Left colon (tissue), 2 donors: ENCODE measurements at regions not wholly inside any gene's neighbourhood (a gene's known extent, or its start where the extent isn't known, plus 50 kb on each side); places are given as distances from the start of the nearest gene placed in this dataset.
"Not testable (repeated sequence)": the region's sequence is repeated elsewhere in the genome, so short reads cannot be mapped to it uniquely, and the experiment has no call there.

ENCODE experiments used
- ATAC-seq: fragments of 200-7000 bp; cut with Tn5 transposase; one replicate; pipeline ENCODE4 v1.9.1; 2020; ENCODE audit warnings: mild to moderate bottlenecking, moderate library complexity
- DNase-seq, 2 donors: peaks; one replicate each; pipeline ENCODE4 v3.0.0-alpha.2; 2020
- intact Hi-C, 2 donors: fragments of 100-400 bp; cut with DNase I in 1 of 2; cut with micrococcal nuclease in 1 of 2; formaldehyde crosslinking; loops; one replicate each; pipeline versions ENCODE4 v1.11.2 to v1.14.0; 2022; cut with DNase I, micrococcal nuclease
- donor health status: DM: no; HTN: no; CAD: no.
- donor health status: DM: yes; HTN: yes; CAD: no.

DNA sequence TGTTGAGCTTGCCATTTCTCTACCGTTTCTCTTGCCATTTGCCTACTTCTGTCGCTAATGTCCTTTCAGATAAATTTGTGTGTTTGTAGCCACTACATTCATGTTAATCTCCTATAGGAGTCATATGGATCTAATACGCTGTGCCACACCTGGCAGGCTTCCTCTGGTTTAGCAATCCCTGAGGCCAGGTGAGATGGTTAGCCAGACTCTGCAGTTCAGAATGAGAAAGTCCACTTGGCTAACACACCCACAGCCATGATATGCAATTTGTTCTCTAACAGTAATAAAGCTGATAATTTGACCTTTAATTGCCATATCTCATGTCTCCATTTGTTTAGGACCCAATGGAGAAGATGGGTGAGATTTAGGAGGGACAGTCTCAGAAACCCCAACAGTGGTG is 1261.6 kb upstream of the TMEM132C start:
- intact Hi-C loops: no loop called here
- ATAC-seq (no peak), DNase-seq (no peak)

DNA sequence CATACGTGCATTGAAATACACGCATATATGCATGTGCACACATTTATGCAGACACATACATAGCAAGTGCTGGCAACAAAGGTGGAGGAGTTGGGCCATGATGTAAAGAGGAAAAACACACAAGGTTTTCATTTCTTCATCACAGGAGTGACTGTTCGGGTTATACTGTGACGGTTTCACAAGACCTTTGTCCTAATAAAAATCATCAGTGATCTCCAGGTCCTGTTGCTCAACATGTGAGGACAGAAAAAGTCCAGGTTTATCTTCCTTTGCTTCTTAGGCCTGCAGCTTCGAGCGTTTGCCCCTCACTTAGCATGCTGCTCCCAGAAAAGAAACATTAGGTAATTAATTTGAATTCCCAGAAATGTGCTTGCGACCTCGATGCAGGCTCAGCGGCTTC is 1260.0 kb upstream of the TMEM132C start:
- ATAC-seq (no peak), DNase-seq (no peak)
- intact Hi-C loops: no loop called here

DNA sequence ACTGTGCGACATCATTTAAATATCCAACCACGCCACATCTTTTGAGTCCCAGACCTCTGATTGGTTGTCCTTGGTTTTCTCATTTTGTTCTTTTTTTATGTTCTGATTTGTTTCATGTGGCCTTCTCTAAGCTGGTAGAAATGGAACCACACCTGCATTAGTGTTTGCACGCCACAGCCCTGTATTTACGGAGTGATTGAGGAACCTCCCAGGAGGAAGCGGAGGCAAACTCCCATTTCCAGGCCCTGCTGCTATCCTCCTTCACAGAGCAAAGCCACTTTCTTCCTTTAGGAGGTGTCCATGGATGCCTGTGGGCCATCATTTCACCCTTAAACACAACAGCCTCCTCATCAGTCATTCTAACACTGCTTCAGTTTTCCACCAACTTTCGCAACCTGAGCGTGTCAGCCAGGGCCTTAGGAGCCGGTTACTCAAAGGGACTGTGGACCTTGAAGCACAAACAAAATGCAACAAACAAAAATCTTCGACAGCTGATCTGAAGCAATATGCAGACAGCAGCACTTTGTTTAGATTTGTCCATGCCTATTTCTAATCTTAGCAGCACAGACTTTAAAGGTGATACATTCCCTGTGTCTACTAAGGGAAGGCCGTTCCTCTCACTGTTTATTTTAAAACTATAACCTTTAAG is 1258.1 kb upstream of the TMEM132C start:
- DNase-seq (peak; percentile 31 to 37), ATAC-seq (peak; percentile 88)
- intact Hi-C loops: no loop called here

DNA sequence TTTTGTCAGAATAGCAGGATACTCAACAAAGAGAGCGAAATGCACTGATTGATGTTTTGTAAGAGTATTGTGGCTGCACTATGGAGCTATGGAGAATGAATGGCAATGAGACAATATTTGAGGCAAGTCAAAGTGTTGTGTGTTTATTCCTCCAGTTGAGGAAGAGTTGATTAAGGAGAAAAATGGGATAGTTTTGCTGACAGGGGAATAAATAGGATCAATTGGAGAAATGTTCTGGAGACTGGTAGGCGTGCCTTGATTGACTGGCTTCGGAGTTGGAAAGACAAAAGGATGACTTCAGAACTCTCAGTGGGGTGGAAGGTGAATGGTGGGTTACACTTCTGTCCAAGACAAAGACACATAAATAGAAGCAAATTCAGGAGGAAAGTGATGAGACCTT is 1254.9 kb upstream of the TMEM132C start:
- intact Hi-C loops: no loop called here
- ATAC-seq (no peak), DNase-seq (no peak)

DNA sequence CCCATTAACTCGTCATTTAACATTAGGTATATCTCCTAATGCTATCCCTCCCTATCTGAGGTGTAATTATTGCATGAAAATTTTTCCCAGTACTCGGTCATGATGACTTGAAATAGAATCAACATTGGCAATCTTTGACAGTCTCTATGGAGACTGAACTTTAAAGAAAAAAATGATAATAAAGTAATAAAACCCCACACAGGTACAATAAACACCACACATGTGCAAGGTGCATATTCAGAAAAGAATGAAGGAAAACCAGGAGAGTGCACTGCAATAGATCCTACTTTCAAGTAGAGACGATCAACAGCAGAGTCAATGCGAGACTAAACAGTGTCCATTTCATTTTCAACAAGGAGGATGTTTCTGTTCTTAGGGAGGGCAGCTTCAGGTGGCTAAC is 1253.8 kb upstream of the TMEM132C start:
- peak; percentile 80 for ATAC-seq
- DNase-seq: no peak

DNA sequence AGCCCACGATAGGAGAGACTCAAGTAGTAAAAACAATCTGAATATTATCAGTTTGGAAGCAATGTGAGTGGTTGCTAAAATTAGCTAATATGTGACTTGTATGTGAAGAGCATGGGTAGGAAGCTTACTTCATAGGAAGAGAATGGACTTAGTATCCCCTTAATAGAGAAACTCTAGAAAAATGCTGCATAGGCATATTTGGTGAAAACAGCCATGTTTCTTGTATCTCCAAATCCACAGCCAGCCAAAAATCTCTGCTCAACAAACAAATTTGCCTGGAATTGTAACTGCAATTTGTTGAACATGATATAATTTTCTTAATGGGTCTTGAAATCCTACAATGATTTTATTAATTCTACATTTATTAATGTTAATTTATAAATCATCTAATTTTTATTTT is 1252.9 kb upstream of the TMEM132C start:
- ATAC-seq (no peak), DNase-seq (no peak)
- intact Hi-C loops: no loop called here

More for the DNA sequence above, 1253.8 kb upstream of the TMEM132C start:
- intact Hi-C loops: no loop called here

DNA sequence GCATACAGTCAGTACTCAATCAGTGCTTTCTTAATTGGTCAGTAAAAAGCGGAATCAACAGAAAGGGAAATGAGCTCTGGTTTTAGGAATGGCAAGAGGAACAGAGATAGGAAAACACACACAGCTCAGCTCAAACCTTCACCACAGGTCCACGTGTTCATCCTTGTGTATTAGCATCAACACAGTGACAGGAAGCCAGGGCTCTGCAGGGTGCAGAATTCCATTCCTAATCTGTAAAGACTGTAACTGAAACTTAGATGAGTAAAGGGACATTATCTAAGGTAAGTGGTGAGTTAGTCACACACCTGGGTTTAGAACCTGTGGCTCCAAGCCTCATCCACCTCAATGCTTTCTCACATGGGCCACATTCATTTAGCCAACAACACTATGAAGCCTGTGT is 1242.2 kb upstream of the TMEM132C start:
- no peak for DNase-seq

DNA sequence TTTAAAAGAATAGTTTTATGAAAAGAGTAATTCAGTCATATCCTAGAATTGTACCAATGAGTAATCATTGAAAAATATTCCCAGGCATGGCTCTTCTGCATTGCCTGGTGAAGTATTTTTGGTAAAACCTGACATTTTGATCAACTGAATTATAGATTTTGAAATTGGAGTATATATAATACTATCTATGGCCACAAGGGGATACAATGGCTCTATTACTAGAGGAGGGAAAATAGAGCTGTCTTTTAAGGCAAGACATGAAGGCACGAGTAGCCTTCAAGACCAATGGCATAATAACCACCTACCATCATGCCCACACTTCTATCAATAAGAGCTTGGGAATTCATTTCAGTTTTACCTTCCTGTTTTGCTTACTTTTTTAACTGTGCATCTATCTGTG is 1241.4 kb upstream of the TMEM132C start:
- no peak for ATAC-seq
- DNase-seq: no peak
- intact Hi-C loops: no loop called here

More for the DNA sequence above, 1242.2 kb upstream of the TMEM132C start:
- intact Hi-C loops: no loop called here
- no peak for ATAC-seq

DNA sequence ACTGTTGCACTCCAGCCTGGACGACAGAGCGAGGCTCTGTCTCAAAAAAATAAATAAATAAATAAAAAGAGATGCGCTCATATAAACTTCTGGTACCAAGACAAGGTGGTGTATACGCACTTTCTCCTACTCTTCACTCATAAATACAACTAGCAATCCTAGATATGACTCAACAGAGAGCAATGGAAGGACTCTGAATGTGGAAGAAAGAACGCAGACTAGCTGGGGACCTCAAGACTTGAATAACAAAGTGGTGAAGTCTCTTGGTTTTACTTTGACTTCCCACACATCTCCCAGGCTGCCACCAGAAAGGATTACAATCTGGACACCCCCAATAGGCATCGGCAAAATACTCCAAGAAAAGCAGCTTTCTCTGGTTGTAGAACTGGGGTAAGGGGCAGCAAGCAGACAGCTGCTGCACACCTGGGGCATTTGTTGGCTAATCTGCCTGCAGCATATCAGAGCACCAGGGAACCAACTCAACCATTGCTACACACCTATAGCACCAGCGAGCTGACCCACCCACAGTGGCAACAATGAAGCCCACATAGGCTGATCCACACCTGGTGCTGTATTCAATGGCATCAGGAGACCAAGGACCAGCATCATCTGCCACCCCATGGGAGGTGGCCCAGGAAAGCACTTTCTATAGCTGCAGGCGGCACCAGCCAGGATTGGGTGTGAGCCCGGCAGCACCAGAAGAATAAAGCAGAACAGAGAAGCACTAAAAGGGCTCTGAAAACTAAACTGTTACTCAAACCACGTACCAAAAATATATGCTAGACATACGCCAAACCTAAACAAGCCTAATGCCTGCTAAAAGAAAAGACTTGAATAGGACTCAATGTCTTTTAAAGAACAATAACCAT is 1231.7 kb upstream of the TMEM132C start:
- no peak for DNase-seq
- intact Hi-C loops: no loop called here
- no peak for ATAC-seq

DNA sequence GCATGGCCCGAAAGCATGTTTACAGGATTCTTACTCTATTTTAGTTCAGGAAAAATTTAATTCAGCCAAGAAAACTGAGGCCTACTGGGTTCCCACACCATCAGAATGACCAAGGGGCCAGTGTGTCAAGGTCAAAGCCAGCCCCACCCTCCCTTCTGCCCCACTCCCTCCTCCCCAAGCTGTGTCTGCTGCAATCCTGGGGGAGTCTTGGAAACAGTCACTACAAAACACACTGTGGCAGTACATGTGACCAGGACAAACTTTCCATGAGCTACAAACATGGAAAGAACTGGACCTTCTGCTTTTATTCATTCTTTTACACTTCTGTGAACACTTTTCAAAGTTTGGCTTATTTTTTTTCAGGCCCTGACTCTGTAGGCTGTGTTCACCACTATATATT is 1228.8 kb upstream of the TMEM132C start:
- ATAC-seq: no peak
- intact Hi-C loops: no loop called here

DNA sequence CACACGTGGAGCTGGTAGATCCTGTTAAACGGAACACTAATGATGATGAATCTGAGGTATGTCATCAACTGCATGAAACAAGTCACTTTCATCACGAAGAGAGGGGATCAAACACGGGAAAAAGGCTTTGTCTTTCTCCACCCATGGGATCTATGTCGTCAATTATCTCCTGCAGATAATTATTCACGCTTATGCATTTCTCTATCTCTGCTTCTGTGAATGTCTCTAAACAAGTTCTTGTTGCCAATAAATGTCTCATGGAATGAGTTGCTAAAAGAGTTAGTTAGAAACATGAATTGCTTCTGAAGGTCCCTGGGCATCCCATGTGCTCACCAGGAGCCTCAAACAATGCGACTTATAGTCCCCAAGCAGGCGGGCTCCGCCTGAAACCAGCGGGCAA is 1228.2 kb upstream of the TMEM132C start:
- ATAC-seq: no peak
- intact Hi-C loops: no loop called here
- DNase-seq: no peak

More for the DNA sequence above, 1228.8 kb upstream of the TMEM132C start:
- no peak for DNase-seq

DNA sequence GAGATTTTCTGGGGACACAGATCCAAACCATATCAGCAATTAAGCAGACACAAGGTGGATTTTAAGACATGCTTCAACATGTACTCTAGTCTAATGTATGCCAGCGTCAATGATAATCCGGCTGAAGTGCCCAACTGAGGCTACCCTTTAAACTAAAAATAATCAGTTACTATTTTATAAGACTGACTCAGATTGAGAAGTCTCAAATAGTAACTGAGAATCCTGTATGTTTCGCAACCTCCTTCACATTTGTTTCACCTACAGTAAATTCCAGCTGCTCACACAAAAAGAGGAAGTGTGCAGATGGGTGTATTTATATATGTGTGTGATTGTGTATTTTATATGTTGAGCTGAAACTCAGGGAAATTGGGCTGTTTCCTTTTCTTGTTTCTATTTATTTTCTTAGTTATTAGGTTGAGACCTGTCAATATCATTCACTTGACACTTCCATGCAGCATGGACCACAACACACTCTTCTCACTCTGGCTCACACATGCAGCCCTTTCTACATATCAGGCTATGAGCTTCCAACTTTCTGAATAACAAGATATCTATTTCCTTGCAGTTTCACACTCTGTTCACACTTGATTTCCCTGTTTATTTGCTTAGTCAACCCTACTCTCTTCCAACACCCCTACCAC is 1224.9 kb upstream of the TMEM132C start:
- DNase-seq (no peak), ATAC-seq (no peak)
- intact Hi-C loops: no loop called here

DNA sequence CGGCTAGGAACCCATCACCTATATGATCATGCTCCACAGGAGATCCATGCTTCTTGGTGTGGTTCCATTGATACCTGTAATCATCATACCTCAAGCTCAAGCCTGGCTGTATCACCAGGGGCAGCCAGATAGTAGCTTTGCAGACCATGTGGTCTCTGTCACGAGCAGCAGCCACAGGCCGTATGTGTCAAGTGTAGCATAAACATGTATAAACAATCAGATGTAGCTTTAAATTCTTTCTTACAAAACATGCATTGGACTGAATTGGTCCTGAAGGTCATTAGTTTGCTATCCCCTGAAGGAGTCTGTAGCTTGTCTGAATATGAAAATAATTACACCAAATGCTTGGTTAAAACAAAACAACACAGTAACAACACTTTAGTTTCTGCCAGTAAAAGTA is 1223.2 kb upstream of the TMEM132C start:
- DNase-seq (no peak), ATAC-seq (no peak)
- intact Hi-C loops: no loop called here

DNA sequence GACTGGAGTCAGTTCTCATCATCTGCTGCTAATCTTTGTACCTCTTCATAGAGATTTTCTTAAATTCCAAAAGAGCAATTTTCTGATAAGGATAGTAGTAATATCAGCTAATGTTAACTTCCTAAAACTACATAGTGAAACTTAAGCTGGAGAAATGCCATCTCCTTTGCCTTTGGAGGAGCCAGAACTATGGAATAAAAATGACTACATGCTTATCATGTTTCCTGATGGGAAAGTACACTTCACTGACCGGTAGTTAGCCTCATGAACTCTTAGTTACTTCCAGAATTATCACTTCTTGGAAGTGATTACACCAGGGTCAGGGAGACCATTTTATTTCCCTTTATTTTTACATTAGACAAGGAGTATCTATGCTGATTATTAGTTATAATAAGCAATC is 1222.1 kb upstream of the TMEM132C start:
- ATAC-seq (no peak), DNase-seq (no peak)
- intact Hi-C loops: no loop called here

DNA sequence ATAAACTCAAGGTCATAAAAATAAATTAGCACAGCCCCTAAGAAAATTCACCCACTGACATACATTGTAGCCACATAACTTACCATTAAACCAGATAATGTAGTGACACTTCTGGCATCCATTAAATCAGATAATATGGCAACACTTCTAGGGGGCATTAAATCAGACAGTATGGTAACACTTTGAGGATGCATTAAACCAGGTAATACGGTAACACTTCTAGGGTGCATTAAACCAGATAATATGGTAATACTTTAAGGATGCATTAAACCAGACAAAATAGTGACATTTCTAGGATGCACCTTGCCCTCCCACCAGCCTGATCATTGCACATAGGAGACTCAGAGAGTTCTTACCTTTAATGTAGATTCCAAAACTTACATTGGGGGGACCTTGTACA is 1220.5 kb upstream of the TMEM132C start:
- DNase-seq (no peak), ATAC-seq (no peak)
- intact Hi-C loops: no loop called here

DNA sequence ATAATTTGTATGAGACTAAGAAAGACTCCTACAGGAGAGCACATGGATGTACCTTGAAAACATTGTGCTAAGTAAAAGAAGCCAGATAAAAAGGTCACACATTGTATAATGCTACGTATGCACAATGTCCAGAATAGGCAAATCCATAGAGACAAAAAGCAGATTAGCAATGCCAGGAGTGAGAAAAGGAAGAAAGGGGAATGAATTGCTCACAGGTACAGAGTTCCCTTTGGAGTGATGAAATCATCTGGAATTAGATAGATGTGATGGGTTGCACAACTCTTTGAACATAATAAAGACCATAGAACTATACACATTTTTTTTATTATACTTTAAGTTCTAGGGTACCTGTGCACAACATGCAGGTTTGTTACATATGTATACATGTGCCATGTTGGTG is 1218.9 kb upstream of the TMEM132C start:
- intact Hi-C loops: no loop called here
- DNase-seq (no peak), ATAC-seq (no peak)

DNA sequence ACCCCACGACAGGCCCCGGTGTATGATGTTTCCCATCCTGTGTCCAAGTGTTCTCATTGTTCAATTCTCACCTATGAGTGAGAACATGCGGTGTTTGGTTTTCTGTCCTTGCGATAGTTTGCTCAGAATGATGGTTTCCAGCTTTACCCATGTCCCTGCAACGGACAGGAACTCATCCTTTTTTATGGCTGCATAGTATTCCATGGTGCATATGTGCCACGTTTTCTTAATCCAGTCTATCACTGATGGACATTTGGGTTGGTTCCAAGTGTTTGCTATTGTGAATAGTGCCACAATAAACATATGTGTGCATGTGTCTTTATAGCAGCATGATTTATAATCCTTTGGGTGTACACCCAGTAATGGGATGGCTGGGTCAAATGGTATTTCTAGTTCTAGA is 1218.4 kb upstream of the TMEM132C start:
- intact Hi-C loops, DNase-seq, ATAC-seq: not testable (repeated sequence)

DNA sequence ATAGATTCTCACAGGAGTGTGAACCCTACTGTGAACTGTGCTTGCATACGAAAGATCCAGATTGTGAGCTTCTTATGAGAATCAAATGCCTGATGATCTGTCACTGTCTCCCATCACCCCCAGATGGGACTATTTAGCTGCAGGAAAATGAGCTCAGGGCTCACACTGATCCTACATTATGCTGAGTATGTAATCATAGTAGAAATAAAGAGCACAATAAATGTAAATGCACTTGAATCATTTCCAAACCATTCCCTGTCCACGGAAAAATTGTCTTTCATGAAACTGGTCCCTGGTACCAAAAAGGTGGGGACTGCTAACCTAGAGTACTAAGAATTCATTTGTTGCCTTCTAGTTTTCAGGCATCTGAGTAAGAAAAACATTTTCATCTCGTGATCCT is 1215.8 kb upstream of the TMEM132C start:
- intact Hi-C loops: no loop called here
- ATAC-seq: no peak
- DNase-seq: no peak

DNA sequence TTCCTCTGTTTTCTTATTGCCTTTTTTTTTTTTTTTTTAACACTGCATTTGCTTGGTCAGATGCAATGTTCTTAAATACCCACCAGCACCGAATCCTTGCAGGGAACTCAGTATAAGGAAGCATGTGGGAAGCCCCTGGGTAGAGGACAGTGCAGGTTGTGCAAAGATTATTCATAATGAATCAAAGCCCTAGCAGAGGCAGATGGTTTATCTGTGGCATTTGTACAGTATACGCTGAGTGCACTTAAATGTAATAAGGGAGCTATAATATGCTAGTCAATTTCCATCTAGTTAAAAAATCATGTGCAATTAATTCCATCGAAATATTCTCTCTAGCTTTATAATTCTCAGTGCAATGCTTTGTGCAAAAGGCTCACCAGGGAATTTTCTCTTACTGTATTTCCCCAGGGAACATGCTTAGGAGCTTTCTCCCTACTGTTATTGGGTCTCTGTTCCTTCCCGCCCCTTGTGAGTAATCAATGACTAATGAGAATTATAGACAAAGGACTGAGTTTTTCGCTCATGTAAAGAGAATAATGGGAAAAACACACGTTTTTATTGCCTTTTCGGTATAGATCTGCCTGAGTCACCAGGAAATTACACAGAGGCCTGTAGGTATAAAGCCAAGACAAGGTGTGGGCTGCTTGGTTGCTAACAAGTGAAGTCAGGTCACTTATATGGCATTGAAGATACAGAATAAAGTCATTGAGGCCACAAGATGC is 1214.3 kb upstream of the TMEM132C start:
- no peak for DNase-seq
- ATAC-seq: no peak
- intact Hi-C loops: no loop called here
